ENCODE measurements at regions not wholly inside any gene's neighbourhood (a gene's known extent, or its start where the extent isn't known, plus 50 kb on each side); places are given as distances from the start of the nearest gene placed in this dataset.

DNA sequence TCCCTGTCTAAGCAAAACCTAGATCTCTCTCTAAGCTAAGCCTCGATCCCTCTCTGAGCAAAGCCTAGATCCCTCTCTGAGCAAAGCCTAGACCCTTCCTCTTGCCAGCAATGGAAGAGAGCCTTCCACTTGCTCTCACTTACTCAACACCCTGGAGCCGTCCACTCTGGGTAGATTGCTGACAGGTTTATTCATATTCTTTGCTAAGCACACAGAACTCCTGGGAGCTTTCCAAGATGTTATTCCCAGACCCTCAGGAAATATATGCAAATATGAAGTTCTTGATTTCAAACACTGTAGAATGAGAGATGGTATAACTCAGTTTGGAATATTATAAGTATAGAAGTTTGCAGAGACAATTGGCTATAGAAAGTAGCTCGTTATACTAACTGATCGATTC, 503.8 kb upstream of the CELF2 start:
- intact Hi-C loops (cut with micrococcal nuclease; ENCODE audit: unreplicated experiment) = no loop called here
- Histone ChIP-seq H3K4me3 (ENCODE audit: low read depth, low read length) (no peak overlapping the region), H3K9me3 (no peaks in the 10 kb centered on the region), H3K4me1 (no peaks in the 10 kb centered on the region), H3K36me3 (ENCODE audit: control insufficient read depth, insufficient read depth, low read length) (no peaks in the 10 kb centered on the region), H3K27me3 (replicated peaks; ENCODE audit: control insufficient read depth, insufficient read depth, low read length) (no peaks in the 10 kb centered on the region; the same call in 1 of the 2 replicates)
- Mint-ChIP-seq H3K27me3 (ENCODE audit: insufficient read depth, unreplicated experiment) (peaks cover 8% of the 10 kb centered on the region), H3K4me3 (ENCODE audit: unreplicated experiment) (no peak overlapping the region), H3K36me3 (ENCODE audit: insufficient read depth, unreplicated experiment) (no peaks in the 10 kb centered on the region), H3K27ac (ENCODE audit: unreplicated experiment) (no peak overlapping the region), H3K4me1 (ENCODE audit: low read depth, unreplicated experiment) (no peaks in the 10 kb centered on the region), H3K9me3 (ENCODE audit: unreplicated experiment) (no peaks in the 10 kb centered on the region)
- ChIA-PET POLR2A (no interaction called here), CTCF (no interaction called here)
- no TSS peak for BruUV-seq (replicated peaks)
- TF ChIP-seq, protein P1, sequence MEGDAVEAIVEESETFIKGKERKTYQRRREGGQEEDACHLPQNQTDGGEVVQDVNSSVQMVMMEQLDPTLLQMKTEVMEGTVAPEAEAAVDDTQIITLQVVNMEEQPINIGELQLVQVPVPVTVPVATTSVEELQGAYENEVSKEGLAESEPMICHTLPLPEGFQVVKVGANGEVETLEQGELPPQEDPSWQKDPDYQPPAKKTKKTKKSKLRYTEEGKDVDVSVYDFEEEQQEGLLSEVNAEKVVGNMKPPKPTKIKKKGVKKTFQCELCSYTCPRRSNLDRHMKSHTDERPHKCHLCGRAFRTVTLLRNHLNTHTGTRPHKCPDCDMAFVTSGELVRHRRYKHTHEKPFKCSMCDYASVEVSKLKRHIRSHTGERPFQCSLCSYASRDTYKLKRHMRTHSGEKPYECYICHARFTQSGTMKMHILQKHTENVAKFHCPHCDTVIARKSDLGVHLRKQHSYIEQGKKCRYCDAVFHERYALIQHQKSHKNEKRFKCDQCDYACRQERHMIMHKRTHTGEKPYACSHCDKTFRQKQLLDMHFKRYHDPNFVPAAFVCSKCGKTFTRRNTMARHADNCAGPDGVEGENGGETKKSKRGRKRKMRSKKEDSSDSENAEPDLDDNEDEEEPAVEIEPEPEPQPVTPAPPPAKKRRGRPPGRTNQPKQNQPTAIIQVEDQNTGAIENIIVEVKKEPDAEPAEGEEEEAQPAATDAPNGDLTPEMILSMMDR (IDR thresholded peaks at IDR 0.05; ENCODE audit: insufficient read depth in 1 of 2, low read depth in 1 of 2, low read length in 1 of 2, severe bottlenecking in 1 of 2, unreplicated experiment in 1 of 2) = no peak
- DNase-seq = no peak

DNA sequence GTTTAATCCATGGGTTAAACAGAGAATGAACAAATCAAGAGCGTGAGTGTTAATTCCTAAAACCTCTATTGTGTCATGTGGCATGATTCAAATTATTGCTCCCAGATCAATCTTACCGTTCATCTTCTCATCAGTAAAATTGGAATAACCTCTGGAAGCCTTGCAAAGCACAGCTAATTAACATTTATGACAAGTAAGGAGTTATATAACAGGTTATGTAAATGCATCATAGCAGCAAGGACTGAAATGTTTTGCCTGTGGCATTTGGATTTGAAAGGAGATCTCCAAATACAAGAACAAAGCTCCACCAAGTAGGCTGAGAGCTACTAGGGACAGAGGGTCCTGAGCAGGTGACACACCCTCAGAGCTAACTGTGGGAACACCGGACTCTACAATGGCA, 502.9 kb upstream of the CELF2 start:
- Mint-ChIP-seq H3K9me3 (ENCODE audit: unreplicated experiment) (no peaks in the 10 kb centered on the region), H3K27me3 (ENCODE audit: insufficient read depth, unreplicated experiment) (peaks cover 8% of the 10 kb centered on the region), H3K27ac (ENCODE audit: unreplicated experiment) (no peak overlapping the region), H3K36me3 (ENCODE audit: insufficient read depth, unreplicated experiment) (no peaks in the 10 kb centered on the region), H3K4me3 (ENCODE audit: unreplicated experiment) (no peak overlapping the region), H3K4me1 (ENCODE audit: low read depth, unreplicated experiment) (no peaks in the 10 kb centered on the region)
- ChIA-PET CTCF (no interaction called here), POLR2A (no interaction called here)
- Histone ChIP-seq H3K36me3 (ENCODE audit: control insufficient read depth, insufficient read depth, low read length) (no peaks in the 10 kb centered on the region), H3K4me3 (ENCODE audit: low read depth, low read length) (no peak overlapping the region), H3K27me3 (replicated peaks; ENCODE audit: control insufficient read depth, insufficient read depth, low read length) (no peaks in the 10 kb centered on the region; the same call in none of the 2 replicates), H3K4me1 (no peaks in the 10 kb centered on the region), H3K9me3 (no peaks in the 10 kb centered on the region)
- DNase-seq = no peak
- BruUV-seq (replicated peaks) = no TSS peak
- TF ChIP-seq, protein P1 (IDR thresholded peaks at IDR 0.05; ENCODE audit: insufficient read depth in 1 of 2, low read depth in 1 of 2, low read length in 1 of 2, severe bottlenecking in 1 of 2, unreplicated experiment in 1 of 2) = no peak
- intact Hi-C loops (cut with micrococcal nuclease; ENCODE audit: unreplicated experiment) = no loop called here

GRCh38 chr10:10515479-10516204, 502.0 kb upstream of the CELF2 start:
- ChIA-PET POLR2A (no interaction called here), CTCF (no interaction called here)
- no peak overlapping the region for H3K4me3 ChIP-seq (ENCODE audit: low read depth, low read length)
- no peaks in the 10 kb centered on the region for H3K9me3 ChIP-seq
- peaks cover 12% of the 10 kb centered on the region for H3K27me3 Mint-ChIP-seq (ENCODE audit: insufficient read depth, unreplicated experiment)
- no peaks in the 10 kb centered on the region; the same call in none of the 2 replicates for H3K27me3 ChIP-seq (replicated peaks; ENCODE audit: control insufficient read depth, insufficient read depth, low read length)
- no peaks in the 10 kb centered on the region for H3K4me1 ChIP-seq
- TF ChIP-seq, protein P1 (IDR thresholded peaks at IDR 0.05; ENCODE audit: insufficient read depth in 1 of 2, low read depth in 1 of 2, low read length in 1 of 2, severe bottlenecking in 1 of 2, unreplicated experiment in 1 of 2) = no peak
- no peaks in the 10 kb centered on the region for H3K4me1 Mint-ChIP-seq (ENCODE audit: low read depth, unreplicated experiment)
- no peak overlapping the region for H3K27ac Mint-ChIP-seq (ENCODE audit: unreplicated experiment)
- no peaks in the 10 kb centered on the region for H3K36me3 ChIP-seq (ENCODE audit: control insufficient read depth, insufficient read depth, low read length)
- H3K4me3 Mint-ChIP-seq (ENCODE audit: unreplicated experiment) = no peak overlapping the region
- H3K36me3 Mint-ChIP-seq (ENCODE audit: insufficient read depth, unreplicated experiment) = no peaks in the 10 kb centered on the region
- intact Hi-C loops (cut with micrococcal nuclease; ENCODE audit: unreplicated experiment) = no loop called here
- no peaks in the 10 kb centered on the region for H3K9me3 Mint-ChIP-seq (ENCODE audit: unreplicated experiment)
- no peak for DNase-seq
- BruUV-seq (replicated peaks) = no TSS peak
